ENCODE measurements at regions not wholly inside any gene's neighbourhood (a gene's known extent, or its start where the extent isn't known, plus 50 kb on each side); places are given as distances from the start of the nearest gene placed in this dataset.

DNA sequence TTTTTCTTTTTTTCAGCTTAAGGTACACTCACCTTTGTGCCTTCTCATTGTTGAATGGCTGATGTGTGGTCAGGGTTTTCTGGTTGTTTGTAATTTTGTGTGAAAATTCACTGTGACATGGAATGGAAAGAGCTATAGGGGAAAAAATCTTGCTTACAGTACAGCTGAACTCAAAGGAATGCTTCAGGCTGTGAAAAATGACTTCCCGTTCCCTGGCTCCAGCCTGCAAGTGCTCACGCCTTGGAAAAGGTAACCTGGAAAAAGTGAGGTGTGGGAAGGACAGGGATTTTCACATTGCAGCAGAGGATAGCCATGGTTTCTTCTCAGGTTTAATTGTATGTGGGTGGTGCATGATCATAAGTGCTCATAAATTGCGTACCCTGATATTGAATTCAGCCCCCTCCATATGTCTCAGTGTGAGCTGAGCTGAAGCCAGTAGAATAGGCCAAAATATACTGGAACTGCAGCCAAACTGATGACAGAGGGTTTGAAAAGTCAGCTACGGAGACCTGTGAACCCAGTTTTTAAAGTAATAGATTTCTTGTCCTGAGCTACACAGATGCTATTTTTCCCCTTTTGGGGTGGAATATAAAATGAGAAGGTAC is 228.7 kb upstream of the RASGRP1 start:
- no peak for TF ChIP-seq EZH2 (IDR thresholded peaks at IDR 0.05; ENCODE audit: insufficient read depth, poor library complexity, severe bottlenecking)
- TF ChIP-seq EZH2phosphoT487 (IDR thresholded peaks at IDR 0.05; ENCODE audit: insufficient read depth, low read depth) = no peak
